GM13977 (cell line): ENCODE measurements at regions not wholly inside any gene's neighbourhood (a gene's known extent, or its start where the extent isn't known, plus 50 kb on each side); places are given as distances from the start of the nearest gene placed in this dataset.

Experiments used
- DNase-seq: peaks from one replicate; pipeline ENCODE4 v3.0.0; 2012; ENCODE audit warnings: low spot score
- in situ Hi-C: fragments of 300-500 bp; cut with MboI; formaldehyde crosslinking; loops from one replicate; pipeline ENCODE4 v1.12.0; 2022; ENCODE audit warnings: low sequenced_read_pairs, low pct_unique_long_range_greater_than_20kb, mixed read lengths, inconsistent platforms; ENCODE audit not compliant: unreplicated experiment
- TF ChIP-seq, protein P1 (sequence below): IDR thresholded peaks from 2 replicates; pipeline ENCODE4 v1.5.1; 2012; ENCODE audit warnings: mild to moderate bottlenecking, control low read depth; ENCODE audit not compliant: insufficient read depth; ENCODE audit errors: extremely low read depth, missing control alignments

DNA sequence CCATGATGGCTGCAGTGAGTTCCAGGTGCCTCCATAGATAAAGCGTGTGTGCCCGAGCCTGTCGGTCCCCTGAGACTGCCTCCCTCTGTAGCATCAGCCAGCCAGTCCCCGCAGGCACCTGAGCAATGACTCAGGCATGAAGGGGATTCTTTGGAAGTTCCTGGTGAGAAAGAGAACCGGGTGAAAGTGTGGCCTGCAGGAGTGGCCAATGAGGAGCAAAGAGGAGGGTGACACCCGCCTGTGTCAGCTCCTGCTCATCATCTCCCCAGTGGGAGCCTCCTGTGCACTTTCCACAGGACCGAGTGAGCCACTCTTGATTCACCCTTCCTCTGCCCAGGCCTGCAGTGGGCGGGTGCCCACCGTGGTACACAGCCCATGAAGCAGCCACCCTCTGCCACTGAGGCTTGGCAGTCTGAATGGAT lies 71.2 kb upstream of the PTPN1 start:
- no peak for DNase-seq
- in situ Hi-C loops: no loop called here
- TF ChIP-seq, protein P1, sequence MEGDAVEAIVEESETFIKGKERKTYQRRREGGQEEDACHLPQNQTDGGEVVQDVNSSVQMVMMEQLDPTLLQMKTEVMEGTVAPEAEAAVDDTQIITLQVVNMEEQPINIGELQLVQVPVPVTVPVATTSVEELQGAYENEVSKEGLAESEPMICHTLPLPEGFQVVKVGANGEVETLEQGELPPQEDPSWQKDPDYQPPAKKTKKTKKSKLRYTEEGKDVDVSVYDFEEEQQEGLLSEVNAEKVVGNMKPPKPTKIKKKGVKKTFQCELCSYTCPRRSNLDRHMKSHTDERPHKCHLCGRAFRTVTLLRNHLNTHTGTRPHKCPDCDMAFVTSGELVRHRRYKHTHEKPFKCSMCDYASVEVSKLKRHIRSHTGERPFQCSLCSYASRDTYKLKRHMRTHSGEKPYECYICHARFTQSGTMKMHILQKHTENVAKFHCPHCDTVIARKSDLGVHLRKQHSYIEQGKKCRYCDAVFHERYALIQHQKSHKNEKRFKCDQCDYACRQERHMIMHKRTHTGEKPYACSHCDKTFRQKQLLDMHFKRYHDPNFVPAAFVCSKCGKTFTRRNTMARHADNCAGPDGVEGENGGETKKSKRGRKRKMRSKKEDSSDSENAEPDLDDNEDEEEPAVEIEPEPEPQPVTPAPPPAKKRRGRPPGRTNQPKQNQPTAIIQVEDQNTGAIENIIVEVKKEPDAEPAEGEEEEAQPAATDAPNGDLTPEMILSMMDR: no peak

DNA sequence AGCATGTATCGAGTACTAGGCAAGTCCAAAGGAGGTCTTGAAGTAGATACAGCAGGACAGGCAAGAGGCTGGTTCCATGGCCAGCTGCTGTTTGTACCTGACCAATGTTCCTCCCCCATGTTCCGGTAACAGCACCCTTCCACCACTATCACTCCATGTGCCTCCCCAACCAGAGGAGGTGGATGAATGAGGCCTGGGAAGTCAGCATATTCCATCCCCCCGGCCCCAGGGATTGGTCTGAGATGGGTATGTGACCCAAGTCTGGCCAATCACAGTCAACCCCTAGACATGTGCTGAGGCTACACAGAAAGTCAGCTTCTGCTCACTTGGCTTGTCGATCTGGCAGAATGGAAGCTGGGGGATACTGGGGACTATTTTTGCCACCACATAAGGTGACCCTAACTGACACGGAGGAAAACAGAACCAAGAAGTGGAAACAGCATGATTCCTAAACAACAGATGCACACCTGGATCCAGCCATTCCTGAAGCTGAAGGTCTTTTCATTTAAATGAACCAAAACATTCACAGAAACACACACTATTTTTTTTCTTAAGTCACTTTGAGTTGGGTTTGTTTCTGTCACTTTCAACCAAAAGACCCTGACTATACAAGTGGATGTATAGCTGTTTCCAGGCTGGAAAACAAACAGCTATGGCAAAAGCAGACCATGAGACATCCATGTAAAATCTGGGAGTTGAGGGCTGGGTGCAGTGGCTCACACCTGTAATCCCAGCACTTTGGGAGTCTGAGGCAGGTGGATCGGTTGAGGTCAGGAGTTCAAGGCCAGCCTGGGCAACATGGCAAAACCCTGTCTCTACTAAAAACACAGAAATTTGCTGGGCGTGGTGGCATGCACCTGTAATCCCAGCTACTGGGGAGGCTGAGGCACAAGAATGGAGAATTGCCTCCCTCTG lies 70.4 kb upstream of the PTPN1 start:
- in situ Hi-C loops: no loop called here
- TF ChIP-seq, protein P1: no peak
- no peak for DNase-seq

DNA sequence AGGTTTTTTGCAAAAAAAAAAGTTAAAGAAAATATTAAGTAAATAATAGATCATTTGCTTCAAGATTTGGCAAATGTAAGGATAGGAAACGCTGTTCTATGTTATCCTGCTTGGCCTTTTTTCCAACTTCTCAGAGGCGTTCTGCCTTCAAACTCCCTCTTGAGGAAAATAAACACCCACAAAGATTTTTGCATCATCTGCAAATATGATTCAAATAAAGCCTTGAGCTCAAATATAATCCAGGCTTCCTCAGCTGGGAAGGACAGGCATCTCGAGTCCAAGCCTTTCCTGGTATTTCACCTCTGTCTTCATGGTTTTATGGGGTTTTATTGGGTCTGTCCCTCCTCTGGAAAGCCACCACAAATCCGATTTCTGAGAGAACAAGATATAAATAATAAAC lies 67.7 kb upstream of the PTPN1 start:
- no peak for DNase-seq
- TF ChIP-seq, protein P1: no peak
- in situ Hi-C loops: no loop called here

DNA sequence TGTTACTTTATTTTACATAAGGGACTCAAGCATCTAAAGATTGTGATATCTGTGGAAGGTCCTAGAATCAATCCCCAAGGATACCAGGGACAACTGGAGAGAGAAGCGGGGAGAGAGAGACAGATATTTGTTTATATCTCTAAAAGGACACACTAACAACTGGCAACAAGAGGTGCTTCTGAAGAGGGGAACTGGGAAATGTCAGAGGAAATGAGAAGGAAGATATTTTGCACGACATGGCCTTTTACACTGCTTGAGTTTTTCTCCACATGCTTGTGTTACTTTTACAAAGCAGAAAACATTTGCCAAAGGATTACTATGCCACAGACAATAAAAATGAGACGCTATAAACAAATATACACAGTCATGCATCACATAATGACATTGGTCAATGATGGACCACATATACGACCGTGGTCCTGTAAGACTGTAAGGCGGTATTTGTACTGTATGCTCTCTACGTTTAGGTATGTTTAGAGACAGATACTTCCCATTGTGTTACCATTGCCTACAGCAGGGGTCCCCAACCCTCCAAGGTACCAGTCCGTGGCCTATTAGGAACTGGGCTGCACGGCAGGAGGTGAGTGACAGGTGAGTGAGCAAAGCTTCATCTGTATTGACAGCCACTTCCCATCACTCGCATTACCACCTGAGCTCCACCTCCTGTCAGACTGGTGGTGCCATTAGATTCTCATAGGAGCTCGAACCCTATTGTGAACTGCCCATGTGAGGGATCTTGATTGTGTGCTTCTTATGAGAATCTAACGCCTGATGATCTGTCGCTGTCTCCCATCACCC lies 64.6 kb upstream of the PTPN1 start:
- in situ Hi-C loops: no loop called here
- TF ChIP-seq, protein P1: no peak
- no peak for DNase-seq

DNA sequence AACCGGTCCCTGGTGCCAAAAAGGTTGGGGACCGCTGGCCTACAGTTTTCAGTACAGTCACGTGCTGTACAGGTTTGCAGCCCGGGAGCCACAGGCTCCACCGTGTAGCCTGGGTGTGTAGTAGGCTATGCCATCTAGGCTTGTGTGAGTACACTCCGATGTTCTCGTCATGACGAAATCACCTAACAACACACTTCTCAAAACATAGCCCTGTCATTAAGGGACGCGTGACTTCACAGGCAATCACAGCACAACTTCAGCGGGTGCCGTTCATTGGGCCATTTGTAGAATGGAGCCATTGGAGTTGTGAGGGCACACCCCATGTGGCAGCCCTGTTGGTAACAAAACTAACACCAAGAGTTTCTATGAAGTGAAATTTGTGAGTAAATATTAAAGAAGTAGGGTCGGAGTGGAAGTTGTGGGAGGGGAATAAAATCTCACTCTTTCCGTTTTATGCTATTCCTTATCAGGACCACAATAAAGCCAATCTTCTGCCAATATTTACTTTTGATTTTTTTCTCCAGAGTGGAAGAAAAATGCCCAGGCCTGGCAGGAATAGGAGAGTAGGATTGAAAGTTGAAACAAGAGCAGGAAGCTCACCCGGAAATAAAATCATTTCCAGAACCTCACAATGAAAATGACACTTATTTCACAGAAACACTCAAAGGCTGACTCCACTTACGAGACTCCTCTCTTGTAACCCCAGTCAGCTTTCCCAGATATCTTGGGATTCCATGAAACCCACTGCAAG lies 63.7 kb upstream of the PTPN1 start:
- TF ChIP-seq, protein P1: no peak
- in situ Hi-C loops: no loop called here
- no peak for DNase-seq

DNA sequence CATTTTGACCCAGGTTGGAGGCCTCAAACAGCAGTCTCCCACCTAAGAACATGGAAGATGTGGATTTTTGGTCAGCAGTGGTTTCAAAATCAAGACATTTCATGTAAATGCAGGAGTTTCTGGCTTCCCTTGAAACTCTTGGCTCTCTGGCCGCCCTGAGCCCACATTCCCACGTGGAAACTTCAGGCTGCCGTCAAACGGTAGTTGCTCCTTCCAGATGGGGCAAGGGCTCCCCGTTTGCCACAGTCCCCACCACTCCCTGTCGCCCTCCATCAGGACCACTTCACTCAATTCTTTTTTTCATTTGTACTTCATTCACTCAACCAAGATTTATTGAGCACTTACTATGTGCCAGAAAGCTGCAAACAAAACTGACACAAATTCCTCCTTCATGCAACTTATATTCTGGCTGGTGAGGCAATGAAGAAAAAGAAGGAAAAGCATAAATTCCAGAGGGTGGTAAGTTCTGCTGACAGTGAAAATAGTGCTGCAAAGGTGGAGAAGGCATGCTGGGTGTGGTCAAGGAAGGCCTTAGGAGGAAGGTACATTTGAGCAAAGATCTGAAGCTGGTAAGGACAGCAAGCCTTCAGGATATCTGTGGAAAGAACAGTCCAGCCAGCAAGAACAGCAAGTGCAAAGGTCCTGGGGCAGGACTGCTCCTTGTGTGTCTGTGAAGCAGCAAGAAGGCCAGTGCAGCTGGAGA lies 62.9 kb upstream of the PTPN1 start:
- in situ Hi-C loops: no loop called here
- no peak for DNase-seq
- TF ChIP-seq, protein P1: no peak
